ENCODE measurements at regions not wholly inside any gene's neighbourhood (a gene's known extent, or its start where the extent isn't known, plus 50 kb on each side); places are given as distances from the start of the nearest gene placed in this dataset.

GRCh38 chr7:155962191-155962967 is 150.1 kb upstream of the SHH start:
- no peak for TF ChIP-seq CHCHD3 (CRISPR knock-in tag; IDR thresholded peaks at IDR 0.05)
- no peak for TF ChIP-seq FOXM1 (CRISPR knock-in tag; IDR thresholded peaks at IDR 0.05)
- TF ChIP-seq GLI4 (CRISPR knock-in tag; IDR thresholded peaks at IDR 0.05; ENCODE audit: borderline replicate concordance): no peak
- no peak for TF ChIP-seq ZBTB4 (CRISPR knock-in tag; IDR thresholded peaks at IDR 0.05; ENCODE audit: borderline replicate concordance)
- TF ChIP-seq DNMT3B (CRISPR knock-in tag; conservative IDR thresholded peaks at IDR 0.05): no peak
- no peak for TF ChIP-seq ATF2 (CRISPR knock-in tag; IDR thresholded peaks at IDR 0.05)
- TF ChIP-seq ETS1 (CRISPR knock-in tag; IDR thresholded peaks at IDR 0.05): no peak

All from HepG2 (cell line).